ENCODE measurements at regions not wholly inside any gene's neighbourhood (a gene's known extent, or its start where the extent isn't known, plus 50 kb on each side); places are given as distances from the start of the nearest gene placed in this dataset.

GRCh38 chr18:11500153-11501122 is 109.0 kb upstream of the SLC35G4 start:
- ATAC-seq (ENCODE audit: low FRiP score): peak; percentile 19
- peak in 1 of 2 donors; percentile 58 for DNase-seq
- intact Hi-C loops (cut with DNase I): no loop called here
- no peak overlapping the region for H3K27ac ChIP-seq (ENCODE audit: low read depth in 1 of 2, low read length in 2 of 2)
- no peaks in the 10 kb centered on the region for H3K9me3 ChIP-seq (ENCODE audit: control insufficient read depth, low read length)
- no peaks in the 10 kb centered on the region for H3K27me3 ChIP-seq (ENCODE audit: control insufficient read depth in 1 of 2, insufficient read depth in 2 of 2, low read length in 1 of 2)
- WGBS, 2 donors: 50 to 56% methylated on average over 8 of the region's 8 CpGs
- no peaks in the 10 kb centered on the region for H3K4me1 ChIP-seq (ENCODE audit: control insufficient read depth in 1 of 2, insufficient read depth in 2 of 2, low read length in 2 of 2)
- no peaks in the 10 kb centered on the region for H3K36me3 ChIP-seq (ENCODE audit: control insufficient read depth in 1 of 2, insufficient read depth in 2 of 2, low read length in 1 of 2)
- H3K4me3 ChIP-seq (ENCODE audit: low read length in 2 of 2): no peak overlapping the region

DNA sequence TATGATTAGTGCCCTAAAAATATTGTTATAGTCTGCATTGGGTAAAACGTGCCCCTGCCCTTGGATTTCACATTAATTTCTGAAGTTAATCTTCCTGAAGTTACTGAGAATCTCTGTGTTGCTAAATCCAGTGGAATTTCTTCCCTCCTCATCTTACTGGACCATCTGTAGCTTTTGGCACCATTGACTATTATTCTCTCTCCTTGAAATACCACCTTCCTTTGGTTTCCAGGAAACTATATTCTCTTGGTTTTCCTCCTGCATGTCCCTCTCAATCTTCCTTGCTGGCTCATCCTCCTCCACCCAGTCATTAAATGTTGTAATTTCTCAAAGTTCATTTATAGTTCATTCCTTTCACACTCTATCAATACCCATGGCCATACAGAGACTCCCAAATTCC is 110.6 kb upstream of the SLC35G4 start:
- intact Hi-C loops (cut with DNase I): no loop called here
- Histone ChIP-seq H3K4me1 (ENCODE audit: control insufficient read depth in 1 of 2, insufficient read depth in 2 of 2, low read length in 2 of 2) (no peaks in the 10 kb centered on the region), H3K27me3 (ENCODE audit: control insufficient read depth in 1 of 2, insufficient read depth in 2 of 2, low read length in 1 of 2) (no peaks in the 10 kb centered on the region), H3K36me3 (ENCODE audit: control insufficient read depth in 1 of 2, insufficient read depth in 2 of 2, low read length in 1 of 2) (no peaks in the 10 kb centered on the region), H3K4me3 (ENCODE audit: low read length in 2 of 2) (no peak overlapping the region), H3K9me3 (ENCODE audit: control insufficient read depth, low read length) (no peaks in the 10 kb centered on the region), H3K27ac (ENCODE audit: low read depth in 1 of 2, low read length in 2 of 2) (no peak overlapping the region)
- DNase-seq: no peak
- WGBS, 2 donors: 68 to 70% methylated on average over 1 of the region's 1 CpG
- no peak for ATAC-seq (ENCODE audit: low FRiP score)

- intact Hi-C loops (cut with DNase I): no loop called here
- Histone ChIP-seq H3K36me3 (ENCODE audit: control insufficient read depth in 1 of 2, insufficient read depth in 2 of 2, low read length in 1 of 2) (no peaks in the 10 kb centered on the region), H3K27me3 (ENCODE audit: control insufficient read depth in 1 of 2, insufficient read depth in 2 of 2, low read length in 1 of 2) (no peaks in the 10 kb centered on the region), H3K9me3 (ENCODE audit: control insufficient read depth, low read length) (no peaks in the 10 kb centered on the region), H3K27ac (ENCODE audit: low read depth in 1 of 2, low read length in 2 of 2) (no peak overlapping the region), H3K4me1 (ENCODE audit: control insufficient read depth in 1 of 2, insufficient read depth in 2 of 2, low read length in 2 of 2) (no peaks in the 10 kb centered on the region), H3K4me3 (ENCODE audit: low read length in 2 of 2) (no peak overlapping the region)
- 77 to 86% methylated on average over 2 of the region's 2 CpGs for WGBS, 2 donors
- no peak for DNase-seq
- ATAC-seq (ENCODE audit: low FRiP score): no peak
Measured at GRCh38 chr18:11497585-11497984, 111.8 kb upstream of the SLC35G4 start.

GRCh38 chr18:11496526-11497172 is 112.7 kb upstream of the SLC35G4 start:
- DNase-seq: no peak

DNA sequence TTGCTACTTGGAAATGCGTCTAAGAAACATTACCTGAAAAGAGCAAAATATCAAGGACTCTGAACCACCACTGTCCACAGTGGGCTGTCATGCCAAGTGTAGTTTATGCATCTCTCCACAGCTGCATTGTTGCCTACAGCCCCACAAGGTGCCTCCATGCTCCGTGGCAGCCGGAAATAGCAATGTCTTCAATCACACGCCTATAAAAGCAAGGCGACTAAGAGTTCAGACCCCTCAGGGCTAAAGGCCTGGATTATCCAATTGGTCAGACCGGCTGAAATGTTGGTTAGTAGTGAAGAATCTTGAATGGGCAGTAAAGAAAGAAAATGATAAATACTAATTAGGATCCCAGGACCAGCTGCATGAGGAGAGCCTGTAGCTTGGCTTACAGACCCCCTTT is 114.0 kb upstream of the SLC35G4 start:
- 92% methylated on average over 6 of the region's 6 CpGs for WGBS, 2 donors
- H3K9me3 ChIP-seq (ENCODE audit: control insufficient read depth, low read length): no peaks in the 10 kb centered on the region
- H3K4me3 ChIP-seq (ENCODE audit: low read length in 2 of 2): no peak overlapping the region
- no peaks in the 10 kb centered on the region for H3K27me3 ChIP-seq (ENCODE audit: control insufficient read depth in 1 of 2, insufficient read depth in 2 of 2, low read length in 1 of 2)
- DNase-seq: no peak
- H3K4me1 ChIP-seq (ENCODE audit: control insufficient read depth in 1 of 2, insufficient read depth in 2 of 2, low read length in 2 of 2): no peaks in the 10 kb centered on the region
- no peak overlapping the region for H3K27ac ChIP-seq (ENCODE audit: low read depth in 1 of 2, low read length in 2 of 2)
- no peak for ATAC-seq (ENCODE audit: low FRiP score)
- intact Hi-C loops (cut with DNase I): no loop called here
- H3K36me3 ChIP-seq (ENCODE audit: control insufficient read depth in 1 of 2, insufficient read depth in 2 of 2, low read length in 1 of 2): no peaks in the 10 kb centered on the region

More at GRCh38 chr18:11496526-11497172, 112.7 kb upstream of the SLC35G4 start:
- Histone ChIP-seq H3K4me1 (ENCODE audit: control insufficient read depth in 1 of 2, insufficient read depth in 2 of 2, low read length in 2 of 2) (no peaks in the 10 kb centered on the region), H3K9me3 (ENCODE audit: control insufficient read depth, low read length) (no peaks in the 10 kb centered on the region), H3K27me3 (ENCODE audit: control insufficient read depth in 1 of 2, insufficient read depth in 2 of 2, low read length in 1 of 2) (no peaks in the 10 kb centered on the region), H3K36me3 (ENCODE audit: control insufficient read depth in 1 of 2, insufficient read depth in 2 of 2, low read length in 1 of 2) (no peaks in the 10 kb centered on the region), H3K4me3 (ENCODE audit: low read length in 2 of 2) (no peak overlapping the region), H3K27ac (ENCODE audit: low read depth in 1 of 2, low read length in 2 of 2) (no peak overlapping the region)
- 91 to 93% methylated on average over 6 of the region's 6 CpGs for WGBS, 2 donors
- intact Hi-C loops (cut with DNase I): no loop called here
- ATAC-seq (ENCODE audit: low FRiP score): no peak

- H3K4me1 ChIP-seq (ENCODE audit: control insufficient read depth in 1 of 2, insufficient read depth in 2 of 2, low read length in 2 of 2): no peaks in the 10 kb centered on the region
- no peak for DNase-seq
- H3K27me3 ChIP-seq (ENCODE audit: control insufficient read depth in 1 of 2, insufficient read depth in 2 of 2, low read length in 1 of 2): no peaks in the 10 kb centered on the region
- H3K9me3 ChIP-seq (ENCODE audit: control insufficient read depth, low read length): peaks cover 2% of the 10 kb centered on the region
- intact Hi-C loops (cut with DNase I): no loop called here
- ATAC-seq (ENCODE audit: low FRiP score): no peak
- H3K36me3 ChIP-seq (ENCODE audit: control insufficient read depth in 1 of 2, insufficient read depth in 2 of 2, low read length in 1 of 2): no peaks in the 10 kb centered on the region
- H3K27ac ChIP-seq (ENCODE audit: low read depth in 1 of 2, low read length in 2 of 2): no peak overlapping the region
- H3K4me3 ChIP-seq (ENCODE audit: low read length in 2 of 2): no peak overlapping the region
Measured at GRCh38 chr18:11494107-11494506, 115.3 kb upstream of the SLC35G4 start.

GRCh38 chr18:11489266-11489899 is 120.0 kb upstream of the SLC35G4 start:
- no peak for ATAC-seq (ENCODE audit: low FRiP score)
- 91 to 93% methylated on average over 4 of the region's 4 CpGs for WGBS, 2 donors
- DNase-seq: no peak
- Histone ChIP-seq H3K36me3 (ENCODE audit: control insufficient read depth in 1 of 2, insufficient read depth in 2 of 2, low read length in 1 of 2) (no peaks in the 10 kb centered on the region), H3K9me3 (ENCODE audit: control insufficient read depth, low read length) (peaks cover 2% of the 10 kb centered on the region), H3K27me3 (ENCODE audit: control insufficient read depth in 1 of 2, insufficient read depth in 2 of 2, low read length in 1 of 2) (no peaks in the 10 kb centered on the region), H3K4me1 (ENCODE audit: control insufficient read depth in 1 of 2, insufficient read depth in 2 of 2, low read length in 2 of 2) (no peaks in the 10 kb centered on the region), H3K4me3 (ENCODE audit: low read length in 2 of 2) (no peak overlapping the region), H3K27ac (ENCODE audit: low read depth in 1 of 2, low read length in 2 of 2) (no peak overlapping the region)
- intact Hi-C loops (cut with DNase I): no loop called here

DNA sequence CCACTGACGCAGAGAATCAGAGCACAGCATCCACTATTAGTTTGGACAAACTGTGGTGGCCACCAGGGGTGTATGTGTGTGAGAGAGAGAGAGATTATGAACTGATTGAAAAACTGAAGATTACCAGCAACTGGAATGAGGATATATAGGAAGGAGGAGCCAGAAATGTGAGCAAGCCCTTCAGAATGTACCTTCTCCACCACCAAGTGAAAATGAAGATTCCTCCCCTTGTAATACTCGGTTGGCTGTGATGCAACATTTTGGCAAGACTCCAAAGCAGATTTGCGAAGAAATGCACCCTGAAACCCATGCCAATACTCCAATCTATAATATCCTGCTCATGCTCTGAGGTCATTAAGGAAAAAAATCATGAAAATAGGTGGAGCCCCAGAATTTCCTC is 121.2 kb upstream of the SLC35G4 start:
- no peaks in the 10 kb centered on the region for H3K27me3 ChIP-seq (ENCODE audit: control insufficient read depth in 1 of 2, insufficient read depth in 2 of 2, low read length in 1 of 2)
- WGBS, 2 donors: 69 to 71% methylated on average over 3 of the region's 3 CpGs
- H3K36me3 ChIP-seq (ENCODE audit: control insufficient read depth in 1 of 2, insufficient read depth in 2 of 2, low read length in 1 of 2): no peaks in the 10 kb centered on the region
- no peak for DNase-seq
- H3K4me3 ChIP-seq (ENCODE audit: low read length in 2 of 2): no peak overlapping the region
- intact Hi-C loops (cut with DNase I): no loop called here
- no peak for ATAC-seq (ENCODE audit: low FRiP score)
- peaks cover 2% of the 10 kb centered on the region for H3K9me3 ChIP-seq (ENCODE audit: control insufficient read depth, low read length)
- H3K27ac ChIP-seq (ENCODE audit: low read depth in 1 of 2, low read length in 2 of 2): no peak overlapping the region
- H3K4me1 ChIP-seq (ENCODE audit: control insufficient read depth in 1 of 2, insufficient read depth in 2 of 2, low read length in 2 of 2): no peaks in the 10 kb centered on the region
